Tibial nerve (tissue), 4 donors: ENCODE measurements at regions not wholly inside any gene's neighbourhood (a gene's known extent, or its start where the extent isn't known, plus 50 kb on each side); places are given as distances from the start of the nearest gene placed in this dataset.

Source experiments
- DNase-seq, 2 donors: peaks; one replicate each; pipeline ENCODE4 v3.0.0-alpha.2; 2019; ENCODE audit warnings: low spot score in 2 of 2
- H3K27ac ChIP-seq, 4 donors: fragments of 200-600 bp; sonication (generic) in 3 of 4; one replicate each; pipeline ENCODE4 v1.5.1; 2017 to 2019; ENCODE audit warnings: mild to moderate bottlenecking in 1 of 4
- H3K27me3 ChIP-seq, 2 donors: fragments of 200-600 bp; sonication (generic) in 1 of 2; one replicate each; pipeline versions ENCODE4 v1.5.1 to v1.6.0; 2017 to 2019
- H3K36me3 ChIP-seq, 3 donors: fragments of 200-600 bp; sonication (generic); one replicate each; pipeline ENCODE4 v1.5.1; 2018 to 2019
- H3K4me1 ChIP-seq, 4 donors: fragments of 200-600 bp; sonication (generic) in 3 of 4; one replicate each; pipeline ENCODE4 v1.5.1; 2017 to 2019
- H3K4me3 ChIP-seq, 4 donors: fragments of 200-600 bp; sonication (generic) in 3 of 4; one replicate each; pipeline ENCODE4 v1.5.1; 2017 to 2019; ENCODE audit warnings: mild to moderate bottlenecking in 1 of 4, moderate library complexity in 1 of 4
- H3K9me3 ChIP-seq, 4 donors: fragments of 200-600 bp; sonication (generic) in 3 of 4; one replicate each; pipeline ENCODE4 v1.5.1; 2017 to 2019
- EP300 ChIP-seq, 2 donors: sonication (generic); formaldehyde crosslinking; IDR thresholded peaks; one replicate each; pipeline ENCODE4 v1.6.1; 2017; ENCODE audit warnings: antibody characterized with exemption in 2 of 2, mild to moderate bottlenecking in 1 of 2
- POLR2A ChIP-seq, 2 donors: fragments of 450-650 bp; IDR thresholded peaks; one replicate each; pipeline ENCODE4 v1.6.1; 2017; ENCODE audit warnings: antibody characterized with exemption in 2 of 2, mild to moderate bottlenecking in 2 of 2, moderate library complexity in 2 of 2
- WGBS, 2 donors: methylation state at CpG; one replicate each; pipeline ENCODE4 v1.1.5; 2018; 5-methylcytosine and 5-hydroxymethylcytosine counted together
- TF ChIP-seq, protein P1 (sequence below), 5 experiments: fragments of 200-600 bp in 3 of 5; fragments of 450-650 bp in 2 of 5; sonication (generic) in 3 of 5; IDR thresholded peaks; one replicate each; pipeline ENCODE4 v1.5.1; 2016 to 2019; ENCODE audit warnings: antibody characterized with exemption in 5 of 5, mild to moderate bottlenecking in 3 of 5, moderate library complexity in 2 of 5

GRCh38 chr17:70239391-70239826 is 70.1 kb downstream of the KCNJ2 start:
- Histone ChIP-seq H3K27ac (no peak overlapping the region), H3K36me3 (no peaks in the 10 kb centered on the region), H3K9me3 (no peaks in the 10 kb centered on the region), H3K27me3 (no peaks in the 10 kb centered on the region), H3K4me3 (no peak overlapping the region), H3K4me1 (no peaks in the 10 kb centered on the region)
- WGBS, 2 donors, result 0 to 14% methylated on average over 1 of the region's 1 CpG
- no peak for TF ChIP-seq EP300 (IDR thresholded peaks at IDR 0.05)
- TF ChIP-seq, protein P1, sequence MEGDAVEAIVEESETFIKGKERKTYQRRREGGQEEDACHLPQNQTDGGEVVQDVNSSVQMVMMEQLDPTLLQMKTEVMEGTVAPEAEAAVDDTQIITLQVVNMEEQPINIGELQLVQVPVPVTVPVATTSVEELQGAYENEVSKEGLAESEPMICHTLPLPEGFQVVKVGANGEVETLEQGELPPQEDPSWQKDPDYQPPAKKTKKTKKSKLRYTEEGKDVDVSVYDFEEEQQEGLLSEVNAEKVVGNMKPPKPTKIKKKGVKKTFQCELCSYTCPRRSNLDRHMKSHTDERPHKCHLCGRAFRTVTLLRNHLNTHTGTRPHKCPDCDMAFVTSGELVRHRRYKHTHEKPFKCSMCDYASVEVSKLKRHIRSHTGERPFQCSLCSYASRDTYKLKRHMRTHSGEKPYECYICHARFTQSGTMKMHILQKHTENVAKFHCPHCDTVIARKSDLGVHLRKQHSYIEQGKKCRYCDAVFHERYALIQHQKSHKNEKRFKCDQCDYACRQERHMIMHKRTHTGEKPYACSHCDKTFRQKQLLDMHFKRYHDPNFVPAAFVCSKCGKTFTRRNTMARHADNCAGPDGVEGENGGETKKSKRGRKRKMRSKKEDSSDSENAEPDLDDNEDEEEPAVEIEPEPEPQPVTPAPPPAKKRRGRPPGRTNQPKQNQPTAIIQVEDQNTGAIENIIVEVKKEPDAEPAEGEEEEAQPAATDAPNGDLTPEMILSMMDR (IDR thresholded peaks at IDR 0.05), result no peak
- TF ChIP-seq POLR2A (IDR thresholded peaks at IDR 0.05), result no peak
- DNase-seq, result no peak

DNA sequence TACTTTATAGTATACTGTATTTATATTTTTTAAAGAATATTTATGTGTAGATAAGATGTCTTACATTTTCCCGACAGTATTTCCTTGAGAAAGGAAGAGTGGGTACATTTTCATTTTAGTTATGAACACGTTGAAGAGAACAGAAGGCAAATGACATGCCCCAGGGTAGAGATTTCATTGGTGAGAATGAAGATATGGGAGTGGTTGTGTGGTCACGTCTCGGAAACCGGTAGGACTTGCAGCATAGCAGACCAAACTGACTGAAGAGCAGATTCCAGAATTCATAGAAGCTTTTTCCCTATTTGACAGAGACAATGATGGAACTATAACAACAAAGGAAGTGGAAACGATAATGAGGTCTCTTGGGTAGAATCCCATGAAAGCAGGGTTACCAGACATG is 71.7 kb downstream of the KCNJ2 start:
- H3K36me3 ChIP-seq, result no peaks in the 10 kb centered on the region
- H3K4me1 ChIP-seq, result no peaks in the 10 kb centered on the region
- 84 to 87% methylated on average over 6 of the region's 6 CpGs for WGBS, 2 donors
- H3K27me3 ChIP-seq, result no peaks in the 10 kb centered on the region
- no peak for DNase-seq
- no peak overlapping the region for H3K4me3 ChIP-seq
- TF ChIP-seq POLR2A (IDR thresholded peaks at IDR 0.05) (no peak), EP300 (IDR thresholded peaks at IDR 0.05) (no peak)
- TF ChIP-seq, protein P1 (IDR thresholded peaks at IDR 0.05), result no peak
- no peaks in the 10 kb centered on the region for H3K9me3 ChIP-seq
- H3K27ac ChIP-seq, result no peak overlapping the region

DNA sequence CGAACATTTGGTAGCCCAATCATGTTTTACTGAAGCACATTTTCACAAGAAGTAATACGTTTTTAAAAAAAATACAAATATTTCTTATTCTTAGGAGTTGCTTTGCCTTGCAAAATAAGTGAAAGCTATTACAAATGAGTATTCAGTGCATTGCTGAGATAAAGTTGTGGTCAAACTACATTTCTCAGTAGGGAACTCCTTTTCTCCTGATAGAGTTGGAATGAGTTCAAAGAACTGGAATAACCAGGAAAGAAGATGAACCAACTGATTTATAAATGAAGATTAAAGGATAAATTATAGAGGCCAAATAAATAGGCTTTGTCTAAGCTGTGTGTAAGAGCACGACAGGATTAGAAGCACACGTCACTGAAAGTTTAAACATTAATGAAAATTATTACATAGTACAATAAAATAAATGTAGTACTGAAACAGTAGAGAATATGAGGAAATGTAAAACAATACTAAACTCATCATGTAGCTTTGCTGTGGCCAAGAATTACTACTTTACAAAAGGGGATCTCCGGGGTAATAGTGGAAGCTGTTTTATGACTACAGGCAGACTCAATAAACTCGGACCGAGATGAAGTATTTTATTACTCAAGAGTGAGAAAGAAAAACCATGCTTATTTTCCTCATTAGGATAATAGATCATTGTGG is 73.6 kb downstream of the KCNJ2 start:
- WGBS, 2 donors, result 25 to 27% methylated on average over 7 of the region's 7 CpGs
- no peak for DNase-seq

DNA sequence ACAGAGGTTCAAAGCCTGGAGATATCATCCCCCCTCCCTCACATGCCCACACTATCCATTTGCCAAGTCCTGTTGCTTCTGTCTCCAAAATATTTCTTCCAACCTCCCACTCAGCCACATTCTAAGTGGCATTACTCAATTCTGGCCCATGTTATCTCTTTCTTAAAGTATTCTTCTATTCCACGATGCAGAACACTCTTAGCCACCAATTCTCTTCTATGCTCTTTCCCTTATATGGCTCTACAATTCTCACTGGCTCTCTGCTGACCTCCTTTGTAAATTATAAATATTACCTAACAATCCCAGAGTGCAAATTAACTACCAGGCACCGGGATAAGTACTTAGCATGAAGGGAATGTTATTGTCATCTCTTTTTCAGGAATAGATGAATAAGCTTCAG is 82.4 kb downstream of the KCNJ2 start:
- Histone ChIP-seq H3K4me1 (no peaks in the 10 kb centered on the region), H3K27ac (no peak overlapping the region), H3K36me3 (no peaks in the 10 kb centered on the region), H3K4me3 (no peak overlapping the region), H3K27me3 (no peaks in the 10 kb centered on the region), H3K9me3 (peaks cover 0 to 2% (median 0%) of the 10 kb centered on the region in 4 donors)
- TF ChIP-seq, protein P1 (IDR thresholded peaks at IDR 0.05), result no peak
- TF ChIP-seq EP300 (IDR thresholded peaks at IDR 0.05) (no peak), POLR2A (IDR thresholded peaks at IDR 0.05) (no peak)
- DNase-seq, result no peak
- 55 to 68% methylated on average over 2 of the region's 2 CpGs for WGBS, 2 donors

More for the DNA sequence above, 73.6 kb downstream of the KCNJ2 start:
- Histone ChIP-seq H3K27me3 (no peaks in the 10 kb centered on the region), H3K9me3 (peaks cover 0 to 2% (median 0%) of the 10 kb centered on the region in 4 donors), H3K4me1 (no peaks in the 10 kb centered on the region), H3K27ac (no peak overlapping the region), H3K36me3 (no peaks in the 10 kb centered on the region), H3K4me3 (no peak overlapping the region)
- TF ChIP-seq, protein P1 (IDR thresholded peaks at IDR 0.05), result no peak
- no peak for TF ChIP-seq EP300 (IDR thresholded peaks at IDR 0.05)
- TF ChIP-seq POLR2A (IDR thresholded peaks at IDR 0.05), result no peak

DNA sequence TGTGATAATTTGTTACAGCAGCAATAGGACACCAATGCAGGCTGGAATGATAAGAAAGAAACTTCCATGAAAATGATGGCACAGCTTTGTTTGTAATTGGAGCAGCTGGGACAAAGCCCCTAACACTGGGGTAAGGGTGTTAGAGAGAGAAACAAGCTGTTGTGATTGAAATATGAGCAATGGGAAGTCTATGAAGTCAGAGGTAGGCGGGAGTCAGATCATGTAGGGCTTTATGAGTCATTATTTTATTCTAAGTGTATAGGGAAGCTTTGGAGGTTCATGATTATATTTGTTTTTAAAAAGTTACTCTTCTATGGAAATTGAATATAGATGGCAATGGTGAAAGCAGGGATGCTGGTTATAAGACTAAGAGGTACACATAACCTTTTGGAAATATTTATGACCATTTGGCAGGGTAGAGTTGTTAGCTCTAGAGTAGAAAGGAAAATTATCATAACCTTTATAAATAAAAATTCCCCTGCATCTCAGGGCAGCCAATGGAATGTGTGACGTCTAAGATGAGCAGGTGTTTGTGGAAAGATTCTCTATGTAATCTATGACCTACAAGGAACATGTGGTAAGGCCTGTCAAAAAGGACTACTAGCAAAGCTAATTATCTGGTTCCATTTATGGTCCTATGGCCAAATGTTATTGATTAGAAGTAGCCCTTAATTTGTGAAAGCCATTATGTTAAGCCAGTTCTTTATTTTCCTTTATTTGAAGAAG is 85.6 kb downstream of the KCNJ2 start:
- Histone ChIP-seq H3K4me3 (no peak overlapping the region), H3K9me3 (no peaks in the 10 kb centered on the region), H3K27ac (no peak overlapping the region), H3K27me3 (no peaks in the 10 kb centered on the region), H3K4me1 (no peaks in the 10 kb centered on the region), H3K36me3 (no peaks in the 10 kb centered on the region)
- 83 to 88% methylated on average over 2 of the region's 2 CpGs for WGBS, 2 donors
- DNase-seq, result no peak
- no peak for TF ChIP-seq EP300 (IDR thresholded peaks at IDR 0.05)
